Stimulated activated CD8-positive, alpha-beta memory T cell treated with anti-CD3 and anti-CD28 coated beads, Interleukin-4, amount 100 ng/mL, for 4 hours (primary cell): ENCODE measurements at regions not wholly inside any gene's neighbourhood (a gene's known extent, or its start where the extent isn't known, plus 50 kb on each side); places are given as distances from the start of the nearest gene placed in this dataset.
"Not testable (repeated sequence)": the region's sequence is repeated elsewhere in the genome, so short reads cannot be mapped to it uniquely, and the experiment has no call there.

Experiments used
- DNase-seq, 2 donors: peaks; one replicate each; pipeline ENCODE4 v3.0.0-alpha.2; 2020; ENCODE audit warnings: low read depth in 2 of 2, low spot score in 1 of 2

DNA sequence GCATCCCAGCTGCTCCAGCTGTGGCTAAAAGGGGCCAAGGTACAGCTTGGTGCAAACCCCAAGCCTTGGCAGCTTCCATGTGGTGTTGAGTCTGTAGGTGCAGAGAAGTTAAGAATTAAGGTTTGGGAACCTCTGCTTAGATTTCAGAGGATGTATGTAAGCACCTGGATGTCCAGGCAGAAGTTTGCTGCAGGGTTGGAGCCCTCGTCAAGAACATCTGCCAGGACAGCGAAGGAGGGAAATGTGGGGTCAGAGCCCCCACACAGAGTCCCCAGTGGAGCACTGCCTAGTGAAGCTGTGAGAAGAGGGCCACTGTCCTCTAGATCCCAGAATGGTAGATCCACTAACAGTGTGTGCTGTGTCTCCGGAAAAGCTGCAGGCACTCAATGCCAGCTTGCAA is 236.2 kb upstream of the ADRA1B start:
- DNase-seq = no peak

DNA sequence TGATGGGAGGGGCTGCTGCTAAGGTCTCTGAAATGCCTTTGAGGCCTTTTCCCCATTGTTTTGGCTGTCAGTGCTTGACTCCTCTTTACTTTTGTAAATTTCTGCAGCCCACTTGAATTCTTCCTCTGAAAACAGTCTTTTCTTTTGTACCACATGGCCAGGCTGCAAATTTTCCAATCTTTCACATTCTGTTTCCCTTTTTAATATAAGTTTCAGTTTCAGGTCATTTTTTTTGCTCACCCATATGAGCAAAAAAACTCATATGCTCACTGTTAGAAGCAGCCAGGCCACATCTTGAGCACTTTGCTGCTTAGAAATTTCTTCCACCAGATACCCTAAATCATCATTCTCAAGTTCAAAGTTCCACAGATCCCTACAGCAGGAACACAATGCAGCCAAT is 234.6 kb upstream of the ADRA1B start:
- no peak for DNase-seq

DNA sequence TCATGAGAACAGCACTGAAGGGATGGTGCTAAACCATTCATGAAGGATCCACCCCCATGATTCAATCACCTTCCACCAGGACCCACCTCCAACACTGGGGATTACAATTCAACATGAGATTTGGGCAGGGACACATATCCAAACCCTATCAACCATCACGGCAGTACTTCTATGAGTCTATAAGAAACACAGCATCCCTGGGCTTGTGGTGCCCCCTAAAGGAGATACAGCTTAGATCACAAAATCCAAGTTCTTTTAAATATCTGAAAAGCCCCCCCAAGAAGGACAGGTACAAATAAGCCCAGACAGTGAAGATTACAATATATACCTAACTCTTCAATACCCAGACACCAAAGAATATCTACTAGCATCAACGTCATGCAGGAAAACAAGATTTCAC is 233.7 kb upstream of the ADRA1B start:
- DNase-seq = no peak

- not testable (repeated sequence) for DNase-seq
Observed at GRCh38 chr5:159687892-159688291, 228.4 kb upstream of the ADRA1B start.

DNA sequence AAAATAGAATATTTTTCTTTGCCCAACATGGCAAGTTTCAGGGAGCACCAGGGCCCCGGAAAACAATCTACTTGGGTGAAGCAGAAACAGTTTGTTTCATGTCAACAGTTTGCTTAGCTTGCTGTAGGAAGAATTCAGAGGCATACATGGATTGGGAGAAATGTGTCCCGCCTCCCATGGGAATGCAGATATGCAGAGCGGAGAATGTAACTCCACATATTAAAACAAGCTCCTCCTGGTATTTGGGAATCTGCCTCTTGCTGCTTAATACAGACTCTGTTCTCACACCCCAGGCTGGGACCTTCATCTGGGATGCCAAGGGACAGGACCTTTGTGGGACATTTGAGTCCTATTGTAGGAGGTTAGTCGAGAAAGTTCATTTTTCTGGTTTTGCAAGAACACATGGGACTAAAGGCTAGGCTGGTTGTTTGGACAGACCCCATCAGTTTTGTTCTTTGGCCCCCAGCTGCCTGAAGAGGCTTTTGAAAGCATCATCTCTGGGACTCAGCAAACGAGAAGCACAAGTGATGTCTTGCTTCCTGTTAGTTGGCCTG is 220.5 kb upstream of the ADRA1B start:
- DNase-seq = no peak

DNA sequence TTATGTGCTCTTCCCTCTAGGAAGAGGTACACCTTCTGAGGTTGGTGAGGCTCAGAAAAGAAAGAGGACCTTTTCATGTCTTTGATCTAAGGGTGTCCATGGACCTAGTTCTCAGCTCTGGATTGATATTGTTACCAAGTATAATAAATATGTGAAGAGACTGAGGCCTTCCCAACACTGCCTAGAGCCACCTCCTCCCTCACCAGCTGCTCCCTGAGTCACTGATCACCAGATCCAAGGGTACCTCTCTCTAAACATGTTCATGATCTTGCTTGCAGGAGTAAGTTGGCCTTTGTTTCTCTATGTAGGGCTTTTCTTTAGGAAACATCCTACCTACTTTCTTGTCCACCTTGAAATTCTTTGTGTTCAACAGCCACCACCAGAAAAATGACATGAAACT is 218.8 kb upstream of the ADRA1B start:
- DNase-seq = no peak

DNA sequence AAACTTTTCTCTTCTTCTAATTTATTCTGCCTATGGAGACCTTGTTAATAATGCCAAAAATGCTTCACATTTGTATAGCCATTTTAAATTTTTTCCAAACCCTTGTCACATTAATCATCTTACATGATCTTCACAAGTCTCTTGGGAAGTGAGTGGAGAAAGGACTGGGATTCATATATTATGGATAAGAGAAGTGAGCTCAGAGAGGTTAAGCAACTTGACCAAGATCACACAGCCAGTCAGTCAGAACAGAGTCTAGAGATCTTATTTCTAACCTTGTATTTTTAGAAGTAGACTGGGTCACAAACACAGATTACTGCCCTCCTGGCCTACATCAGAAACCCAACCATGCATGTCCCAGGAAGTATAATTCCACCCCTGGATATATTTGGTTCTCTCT is 218.0 kb upstream of the ADRA1B start:
- DNase-seq = no peak

GRCh38 chr5:159700016-159700415 is 216.3 kb upstream of the ADRA1B start:
- no peak for DNase-seq

DNA sequence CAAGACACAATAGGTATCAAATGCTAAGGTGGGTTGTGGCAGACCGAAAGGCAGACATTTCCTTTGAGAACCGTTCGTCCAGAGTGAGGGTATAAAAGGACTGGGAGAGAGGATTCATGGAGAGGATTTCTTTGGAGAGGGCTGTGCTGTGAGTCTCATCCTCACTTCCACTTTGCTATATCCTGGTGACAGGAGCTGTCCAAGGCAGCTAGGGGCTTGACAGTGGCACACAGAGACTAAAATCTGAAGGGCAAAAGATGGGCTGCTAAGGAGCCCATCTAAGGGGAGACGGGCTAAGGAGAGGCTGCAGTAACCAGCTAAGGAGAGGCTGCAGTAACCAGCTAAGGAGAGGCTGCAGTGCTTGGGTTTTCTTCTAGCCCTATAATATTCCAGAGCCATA is 214.0 kb upstream of the ADRA1B start:
- DNase-seq = no peak

- no peak for DNase-seq
Observed at GRCh38 chr5:159702826-159703225, 213.5 kb upstream of the ADRA1B start.

- no peak for DNase-seq
Observed at GRCh38 chr5:159704160-159704559, 212.1 kb upstream of the ADRA1B start.

- no peak for DNase-seq
Observed at GRCh38 chr5:159705948-159706347, 210.3 kb upstream of the ADRA1B start.

- DNase-seq = no peak
Observed at GRCh38 chr5:159708090-159708489, 208.2 kb upstream of the ADRA1B start.

DNA sequence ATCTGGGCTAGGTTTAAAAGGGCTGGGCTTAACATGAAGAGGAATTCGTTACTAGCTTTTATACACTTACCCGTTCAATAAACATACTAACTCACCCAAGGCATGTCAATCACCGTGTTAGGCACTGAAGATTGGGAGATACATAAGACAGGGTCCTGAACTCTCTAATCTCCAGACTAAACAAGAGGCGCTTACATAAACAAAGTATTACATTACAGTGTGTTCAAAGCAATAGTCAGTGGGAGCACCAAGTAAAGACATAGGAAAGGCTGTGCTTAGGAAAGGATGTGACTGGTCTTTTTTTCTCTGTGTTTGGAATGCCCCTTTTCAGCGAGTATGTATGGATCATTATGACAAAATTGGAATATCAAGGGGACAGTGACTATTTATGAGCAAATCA is 203.6 kb upstream of the ADRA1B start:
- no peak for DNase-seq

DNA sequence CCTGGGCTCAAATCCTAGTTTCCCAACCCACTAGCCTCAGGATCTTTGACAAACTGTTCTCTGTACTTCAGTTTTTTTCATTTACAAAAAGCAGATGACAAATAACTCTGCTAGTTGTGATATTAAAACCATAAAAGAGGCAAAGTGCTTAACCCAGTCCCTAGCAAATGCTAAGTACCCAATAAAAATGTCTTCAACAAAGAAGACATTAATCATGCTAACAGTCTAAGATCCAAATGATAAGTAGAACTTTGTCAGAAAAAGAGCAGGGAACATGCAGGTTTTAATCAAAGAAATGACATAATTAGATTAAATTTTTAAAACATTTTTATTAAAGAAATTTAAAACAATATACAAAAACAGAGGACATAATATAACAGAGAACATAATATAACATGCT is 203.0 kb upstream of the ADRA1B start:
- no peak for DNase-seq

DNA sequence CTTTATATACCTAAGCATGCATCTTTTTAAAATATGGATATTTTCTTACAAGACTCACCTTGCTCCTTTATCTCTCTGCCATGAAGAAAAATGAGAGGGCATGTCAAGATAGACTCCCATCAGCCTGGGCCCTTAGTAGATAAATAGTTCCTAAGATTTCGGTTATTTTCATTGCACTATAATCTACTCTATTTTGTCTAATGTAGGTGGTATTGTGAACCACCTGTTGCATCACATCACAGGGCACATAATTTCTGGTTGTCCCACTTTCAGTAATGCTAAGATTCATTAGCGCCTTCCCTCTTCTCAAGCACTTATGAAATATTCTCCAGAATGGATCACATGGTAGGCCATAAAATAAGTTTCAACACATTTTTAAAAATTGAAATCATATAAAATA is 202.5 kb upstream of the ADRA1B start:
- no peak for DNase-seq

DNA sequence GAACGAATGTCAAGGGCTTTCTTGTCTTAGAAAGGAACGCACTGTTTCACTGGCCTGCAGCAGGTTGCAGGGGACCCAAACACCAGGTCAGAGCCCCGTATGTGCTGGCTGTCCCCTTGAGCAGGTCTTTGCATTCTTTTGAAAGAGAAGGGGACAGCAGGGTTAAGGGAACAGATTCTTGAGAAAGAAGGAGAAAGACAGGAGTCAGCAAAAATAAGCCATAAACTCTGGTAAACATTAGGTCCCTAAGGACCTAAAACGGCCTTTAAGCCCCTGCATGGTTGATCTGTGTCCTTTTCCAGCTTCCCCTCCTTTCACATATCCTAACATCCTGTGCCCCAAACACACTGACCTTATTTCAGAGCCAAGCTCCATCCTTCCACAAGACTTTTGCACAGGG is 190.8 kb upstream of the ADRA1B start:
- DNase-seq = no peak

GRCh38 chr5:159727167-159727566 is 189.1 kb upstream of the ADRA1B start:
- no peak for DNase-seq

GRCh38 chr5:159730285-159730684 is 186.0 kb upstream of the ADRA1B start:
- DNase-seq = no peak

- no peak for DNase-seq
Observed at GRCh38 chr5:159732220-159732619, 184.1 kb upstream of the ADRA1B start.

DNA sequence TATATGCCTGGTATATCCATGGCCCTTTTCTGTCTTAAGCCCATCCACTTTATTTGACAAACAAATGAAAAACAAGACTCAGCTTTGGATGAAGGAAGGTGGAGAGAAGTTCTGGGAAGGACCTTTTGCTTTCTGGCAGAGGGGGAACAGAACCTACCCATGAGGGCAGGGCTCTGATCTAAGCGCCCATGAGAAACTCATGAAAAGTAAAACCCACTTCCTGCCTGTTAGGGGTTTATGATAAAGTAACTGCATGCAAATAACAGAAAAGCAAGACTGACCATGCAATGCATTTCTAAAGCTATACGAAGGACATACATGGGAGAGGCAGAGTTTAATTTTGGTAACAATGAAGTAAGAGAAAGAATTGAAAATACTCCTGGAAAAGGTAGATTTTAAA is 181.9 kb upstream of the ADRA1B start:
- no peak for DNase-seq

DNA sequence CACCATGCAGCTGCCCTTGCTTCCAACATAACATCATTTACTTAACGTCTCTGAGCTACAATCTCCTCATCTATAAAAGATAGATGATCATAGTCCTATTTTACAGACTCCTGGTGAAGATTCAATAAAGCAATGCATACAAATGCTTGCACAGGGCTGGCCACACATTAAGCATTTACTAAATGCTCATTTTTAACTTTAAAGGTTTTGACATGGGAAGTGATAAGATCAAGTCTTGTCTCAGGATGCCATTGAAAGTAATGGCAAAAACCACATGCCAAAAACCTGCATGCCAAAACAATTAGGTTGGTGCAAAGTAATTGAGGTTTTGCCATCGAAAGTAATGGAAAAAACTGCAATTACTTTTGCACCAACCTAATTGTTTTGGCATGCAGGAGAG is 181.2 kb upstream of the ADRA1B start:
- DNase-seq = no peak

DNA sequence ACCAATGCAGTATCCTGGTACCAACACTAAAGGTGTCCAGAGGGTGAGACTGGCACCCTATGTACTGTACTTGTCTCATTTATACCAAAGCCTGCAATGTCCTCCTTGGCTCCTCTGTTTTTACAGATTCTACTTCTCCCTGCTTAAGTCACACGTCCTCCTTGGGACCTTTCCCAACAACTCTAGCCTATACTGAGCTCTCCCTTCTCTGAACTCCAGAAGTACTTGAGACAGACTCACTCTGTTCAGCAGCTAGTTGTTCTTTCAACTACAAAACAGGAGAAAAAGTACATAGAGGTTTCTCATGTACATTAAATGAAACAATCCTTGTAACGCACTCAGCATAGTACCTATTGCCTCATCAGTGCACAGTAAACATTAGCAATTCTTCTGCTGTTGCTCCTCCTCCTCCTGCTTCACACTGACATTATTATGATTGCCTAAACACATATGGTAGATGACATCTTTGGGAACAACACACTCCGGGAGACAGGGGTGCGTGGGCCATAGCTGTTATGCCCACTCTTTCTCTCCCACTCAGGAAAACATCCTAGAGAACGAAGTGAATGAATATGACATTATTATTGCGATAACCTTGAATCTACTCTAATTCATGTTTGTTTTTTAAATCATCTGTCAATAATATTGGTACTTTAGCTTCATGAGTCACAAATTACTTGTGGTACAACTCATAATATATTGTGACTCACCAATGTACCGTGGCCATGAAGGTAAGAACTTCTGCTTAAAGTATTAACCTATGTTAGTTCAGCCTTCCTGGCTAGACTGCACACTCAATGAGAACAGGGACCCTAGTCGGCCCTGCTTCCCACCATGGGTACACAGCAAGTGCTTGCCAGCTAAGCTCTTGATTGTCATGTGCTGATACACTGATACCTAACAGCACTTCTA is 180.3 kb upstream of the ADRA1B start:
- DNase-seq = no peak
